Fibroblast of lung (primary cell): ENCODE measurements at regions not wholly inside any gene's neighbourhood (a gene's known extent, or its start where the extent isn't known, plus 50 kb on each side); places are given as distances from the start of the nearest gene placed in this dataset.

ENCODE experiments used
- DNase-seq, 2 donors: peaks; one replicate each; pipeline versions ENCODE4 v3.0.0 to v3.0.0-alpha.2; 2010; ENCODE audit warnings: low read depth in 2 of 2
- H2AFZ ChIP-seq: 2 replicates; pipeline ENCODE4 v1.5.1; 2012; ENCODE audit warnings: low read length, control low read depth, inconsistent platforms
- H3K27ac ChIP-seq: 2 replicates; pipeline ENCODE4 v1.5.1; 2011; ENCODE audit warnings: low read length, control low read depth; ENCODE audit not compliant: insufficient read depth
- H3K27me3 ChIP-seq: 2 replicates; pipeline ENCODE4 v1.5.1; 2011; ENCODE audit warnings: mild to moderate bottlenecking, low read length; ENCODE audit not compliant: control insufficient read depth, insufficient read depth
- H3K36me3 ChIP-seq: 2 replicates; pipeline ENCODE4 v1.5.1; 2011; ENCODE audit warnings: low read length; ENCODE audit not compliant: control insufficient read depth, insufficient read depth
- H3K4me1 ChIP-seq: 2 replicates; pipeline ENCODE4 v1.5.1; 2011; ENCODE audit warnings: low read length; ENCODE audit not compliant: control insufficient read depth, insufficient read depth; ENCODE audit errors: extremely low read depth
- H3K4me2 ChIP-seq: 2 replicates; pipeline ENCODE4 v1.5.1; 2011; ENCODE audit warnings: low read length, control low read depth; ENCODE audit not compliant: insufficient read depth; ENCODE audit errors: extremely low read depth
- H3K4me3 ChIP-seq, 4 experiments: fragments of 200-600 bp in 1 of 4; sonication (generic) in 1 of 4; replicated peaks in 1 of 4; 2 replicates each; pipeline ENCODE4 v1.5.1; 2011 to 2016; ENCODE audit warnings: low read length in 4 of 4, low read depth in 3 of 4, mild to moderate bottlenecking in 3 of 4, control low read depth in 2 of 4, inconsistent platforms in 1 of 4, mixed read lengths in 1 of 4; ENCODE audit not compliant: insufficient read depth in 1 of 4; ENCODE audit errors: control extremely low read depth in 1 of 4
- H3K79me2 ChIP-seq: 2 replicates; pipeline ENCODE4 v1.5.1; 2012; ENCODE audit warnings: mild to moderate bottlenecking, low read length, inconsistent platforms; ENCODE audit not compliant: control insufficient read depth, insufficient read depth
- H3K9ac ChIP-seq: 2 replicates; pipeline ENCODE4 v1.5.1; 2011; ENCODE audit warnings: mild to moderate bottlenecking, low read length, control low read depth; ENCODE audit not compliant: insufficient read depth
- H3K9me3 ChIP-seq: 2 replicates; pipeline ENCODE4 v1.5.1; 2012; ENCODE audit warnings: low read depth, low read length; ENCODE audit not compliant: control insufficient read depth, insufficient read depth
- H4K20me1 ChIP-seq: 2 replicates; pipeline ENCODE4 v1.5.1; 2011; ENCODE audit warnings: low read length; ENCODE audit not compliant: control insufficient read depth, insufficient read depth; ENCODE audit errors: extremely low read depth
- EZH2 ChIP-seq: IDR thresholded peaks from 2 replicates; pipeline ENCODE4 v1.5.1; 2012; ENCODE audit warnings: low read length, control low read depth, mild to moderate bottlenecking; ENCODE audit errors: missing control alignments
- TF ChIP-seq, protein P1 (sequence below), 2 donors: IDR thresholded peaks in 1 of 2; conservative IDR thresholded peaks in 1 of 2; 1 replicate in 1 of 2; 2 replicates in 1 of 2; pipeline ENCODE4 v1.5.1; 2011 to 2012; ENCODE audit warnings: low read length in 2 of 2, control low read depth in 1 of 2, inconsistent platforms in 1 of 2, low read depth in 1 of 2, mild to moderate bottlenecking in 1 of 2

DNA sequence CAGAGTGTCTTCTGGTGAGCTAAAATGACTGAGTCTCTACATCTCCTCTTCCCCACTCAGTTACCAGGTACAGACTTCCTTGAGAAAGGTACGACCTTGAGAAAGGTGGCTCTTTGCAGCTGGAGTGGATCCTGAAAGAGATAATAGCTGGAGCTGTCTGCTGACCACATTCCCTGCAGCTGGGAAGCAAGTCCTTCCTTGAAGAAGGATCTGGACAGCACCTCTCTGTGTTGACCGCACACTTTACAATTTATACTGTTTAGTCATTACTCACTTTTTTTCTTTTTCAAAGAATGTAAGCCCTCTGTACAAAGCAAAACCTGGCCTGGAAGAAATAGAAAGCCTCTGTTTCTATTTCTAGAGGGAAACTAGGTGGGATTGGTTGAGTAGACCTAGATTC lies 148.8 kb downstream of the MACIR start:
- H4K20me1 ChIP-seq: no peaks in the 10 kb centered on the region

DNA sequence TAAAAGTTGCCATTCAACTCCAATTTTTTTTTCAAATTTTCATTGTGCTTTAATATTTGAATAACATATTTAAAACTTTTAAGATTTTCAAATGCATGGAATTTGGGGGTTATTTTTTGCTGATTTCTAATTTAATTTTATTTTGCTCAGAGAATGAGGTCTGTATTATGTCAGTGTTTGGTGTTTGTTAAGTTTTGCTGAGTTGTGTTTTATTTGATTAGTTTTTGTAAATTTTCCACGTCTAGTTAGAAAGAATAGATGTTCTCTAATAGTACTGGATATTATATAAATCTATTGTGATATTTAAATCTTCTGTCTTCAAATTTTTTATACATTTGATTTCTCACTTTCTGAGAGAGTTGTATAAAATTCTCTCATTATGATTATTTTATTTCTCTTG lies 145.9 kb downstream of the MACIR start:
- Histone ChIP-seq H2AFZ (no peak overlapping the region), H3K27me3 (no peaks in the 10 kb centered on the region), H3K79me2 (no peaks in the 10 kb centered on the region), H4K20me1 (no peaks in the 10 kb centered on the region), H3K9me3 (no peaks in the 10 kb centered on the region), H3K4me1 (no peaks in the 10 kb centered on the region), H3K27ac (no peak overlapping the region), H3K4me2 (no peak overlapping the region), H3K4me3 (no peak overlapping the region), H3K36me3 (no peaks in the 10 kb centered on the region), H3K9ac (no peak overlapping the region)
- no peak for TF ChIP-seq EZH2
- DNase-seq: no peak

More for the DNA sequence above, 148.8 kb downstream of the MACIR start:
- Histone ChIP-seq H3K4me1 (no peaks in the 10 kb centered on the region), H3K27me3 (no peaks in the 10 kb centered on the region), H3K79me2 (no peaks in the 10 kb centered on the region), H3K9ac (no peak overlapping the region), H3K27ac (no peak overlapping the region), H3K36me3 (no peaks in the 10 kb centered on the region), H3K4me2 (no peak overlapping the region), H3K4me3 (no peak overlapping the region), H2AFZ (no peak overlapping the region), H3K9me3 (no peaks in the 10 kb centered on the region)
- TF ChIP-seq EZH2: no peak
- TF ChIP-seq, protein P1, sequence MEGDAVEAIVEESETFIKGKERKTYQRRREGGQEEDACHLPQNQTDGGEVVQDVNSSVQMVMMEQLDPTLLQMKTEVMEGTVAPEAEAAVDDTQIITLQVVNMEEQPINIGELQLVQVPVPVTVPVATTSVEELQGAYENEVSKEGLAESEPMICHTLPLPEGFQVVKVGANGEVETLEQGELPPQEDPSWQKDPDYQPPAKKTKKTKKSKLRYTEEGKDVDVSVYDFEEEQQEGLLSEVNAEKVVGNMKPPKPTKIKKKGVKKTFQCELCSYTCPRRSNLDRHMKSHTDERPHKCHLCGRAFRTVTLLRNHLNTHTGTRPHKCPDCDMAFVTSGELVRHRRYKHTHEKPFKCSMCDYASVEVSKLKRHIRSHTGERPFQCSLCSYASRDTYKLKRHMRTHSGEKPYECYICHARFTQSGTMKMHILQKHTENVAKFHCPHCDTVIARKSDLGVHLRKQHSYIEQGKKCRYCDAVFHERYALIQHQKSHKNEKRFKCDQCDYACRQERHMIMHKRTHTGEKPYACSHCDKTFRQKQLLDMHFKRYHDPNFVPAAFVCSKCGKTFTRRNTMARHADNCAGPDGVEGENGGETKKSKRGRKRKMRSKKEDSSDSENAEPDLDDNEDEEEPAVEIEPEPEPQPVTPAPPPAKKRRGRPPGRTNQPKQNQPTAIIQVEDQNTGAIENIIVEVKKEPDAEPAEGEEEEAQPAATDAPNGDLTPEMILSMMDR (conservative IDR thresholded peaks at IDR 0.05 in 1 of 2, IDR thresholded peaks at IDR 0.05 in 1 of 2; ENCODE audit: low read depth in 1 of 2, low read length in 2 of 2): no peak
- DNase-seq: peak in 1 of 2 donors; percentile 81

DNA sequence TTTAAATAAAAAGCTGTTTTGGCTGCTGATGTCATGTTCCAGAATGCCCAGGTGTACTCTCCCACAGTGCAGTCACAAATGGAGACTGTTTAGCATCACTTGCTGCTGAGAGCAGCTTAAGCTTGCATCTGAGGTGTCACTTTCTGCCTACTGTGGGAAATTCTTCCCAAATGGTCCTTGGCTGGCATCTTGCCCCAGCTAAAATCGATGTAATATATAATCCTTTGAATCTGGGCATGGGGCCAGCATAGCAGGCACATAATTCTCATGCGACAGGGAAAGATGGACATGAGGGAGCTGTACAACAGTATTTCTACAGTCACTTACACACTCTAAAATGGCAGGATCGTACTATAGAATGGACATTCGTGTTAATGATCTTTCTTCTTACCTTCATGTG lies 144.3 kb downstream of the MACIR start:
- no peak overlapping the region for H3K4me2 ChIP-seq
- no peak overlapping the region for H3K4me3 ChIP-seq
- H3K36me3 ChIP-seq: no peaks in the 10 kb centered on the region
- no peak for DNase-seq
- no peaks in the 10 kb centered on the region for H3K79me2 ChIP-seq
- H3K9me3 ChIP-seq: no peaks in the 10 kb centered on the region
- no peak overlapping the region for H3K27ac ChIP-seq
- H3K27me3 ChIP-seq: no peaks in the 10 kb centered on the region
- no peak for TF ChIP-seq EZH2
- TF ChIP-seq, protein P1 (conservative IDR thresholded peaks at IDR 0.05 in 1 of 2, IDR thresholded peaks at IDR 0.05 in 1 of 2; ENCODE audit: low read depth in 1 of 2, low read length in 2 of 2): no peak
- H4K20me1 ChIP-seq: no peaks in the 10 kb centered on the region
- H3K4me1 ChIP-seq: no peaks in the 10 kb centered on the region
- no peak overlapping the region for H2AFZ ChIP-seq
- H3K9ac ChIP-seq: no peak overlapping the region
